OCI-LY1 (cell line): ENCODE measurements at regions not wholly inside any gene's neighbourhood (a gene's known extent, or its start where the extent isn't known, plus 50 kb on each side); places are given as distances from the start of the nearest gene placed in this dataset.

Experiments
- EZH2 ChIP-seq: fragments of 200-600 bp; sonication (generic), shearing (Covaris generic); IDR thresholded peaks from 2 replicates; pipeline ENCODE4 v1.8.0; 2017; ENCODE audit warnings: borderline replicate concordance, mixed run types, mild to moderate bottlenecking, antibody characterized with exemption, low read length, moderate library complexity, mixed read lengths
- TF ChIP-seq, protein P1 (sequence below): fragments of 200-600 bp; sonication (generic), shearing (Covaris generic); IDR thresholded peaks from 2 replicates; pipeline ENCODE4 v1.5.1; 2017; ENCODE audit warnings: mild to moderate bottlenecking, antibody characterized with exemption, low read length, moderate library complexity, mixed read lengths

DNA sequence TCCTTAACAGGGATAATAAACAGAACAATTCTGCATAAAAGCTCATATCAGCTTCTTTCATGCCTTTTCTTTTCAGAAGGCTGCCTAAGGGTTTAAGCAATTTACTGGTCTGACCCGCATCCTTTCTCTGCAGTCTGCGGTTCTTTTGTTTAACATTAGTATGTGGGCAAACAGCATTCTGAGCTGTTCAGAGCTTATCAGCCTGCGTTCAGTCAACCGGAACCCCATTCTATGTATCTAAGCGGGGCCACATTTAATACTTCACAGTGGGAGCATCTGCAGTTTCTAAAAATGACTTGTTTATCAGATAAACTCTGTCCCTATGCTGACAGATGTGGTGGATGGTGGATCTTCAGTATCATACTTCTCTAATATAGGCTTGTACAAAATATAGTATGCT lies 758.9 kb upstream of the MMS22L start:
- TF ChIP-seq, protein P1, sequence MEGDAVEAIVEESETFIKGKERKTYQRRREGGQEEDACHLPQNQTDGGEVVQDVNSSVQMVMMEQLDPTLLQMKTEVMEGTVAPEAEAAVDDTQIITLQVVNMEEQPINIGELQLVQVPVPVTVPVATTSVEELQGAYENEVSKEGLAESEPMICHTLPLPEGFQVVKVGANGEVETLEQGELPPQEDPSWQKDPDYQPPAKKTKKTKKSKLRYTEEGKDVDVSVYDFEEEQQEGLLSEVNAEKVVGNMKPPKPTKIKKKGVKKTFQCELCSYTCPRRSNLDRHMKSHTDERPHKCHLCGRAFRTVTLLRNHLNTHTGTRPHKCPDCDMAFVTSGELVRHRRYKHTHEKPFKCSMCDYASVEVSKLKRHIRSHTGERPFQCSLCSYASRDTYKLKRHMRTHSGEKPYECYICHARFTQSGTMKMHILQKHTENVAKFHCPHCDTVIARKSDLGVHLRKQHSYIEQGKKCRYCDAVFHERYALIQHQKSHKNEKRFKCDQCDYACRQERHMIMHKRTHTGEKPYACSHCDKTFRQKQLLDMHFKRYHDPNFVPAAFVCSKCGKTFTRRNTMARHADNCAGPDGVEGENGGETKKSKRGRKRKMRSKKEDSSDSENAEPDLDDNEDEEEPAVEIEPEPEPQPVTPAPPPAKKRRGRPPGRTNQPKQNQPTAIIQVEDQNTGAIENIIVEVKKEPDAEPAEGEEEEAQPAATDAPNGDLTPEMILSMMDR = no peak
- no peak for TF ChIP-seq EZH2
